Lung (tissue), 11 donors: ENCODE measurements at regions not wholly inside any gene's neighbourhood (a gene's known extent, or its start where the extent isn't known, plus 50 kb on each side); places are given as distances from the start of the nearest gene placed in this dataset.
"Not testable (repeated sequence)": the region's sequence is repeated elsewhere in the genome, so short reads cannot be mapped to it uniquely, and the experiment has no call there.

Source experiments
- ATAC-seq: fragments of 200-7000 bp; cut with Tn5 transposase; one replicate; pipeline ENCODE4 v1.9.1; 2020; ENCODE audit warnings: moderate number of reproducible peaks; ENCODE audit not compliant: insufficient read depth, low FRiP score
- DNase-seq, 3 donors: peaks; one replicate each; pipeline ENCODE4 v3.0.0-alpha.2; 2013 to 2017
- H3K27ac ChIP-seq, 2 donors: one replicate each; pipeline ENCODE4 v1.5.1; 2013; ENCODE audit warnings: mild to moderate bottlenecking in 2 of 2, moderate library complexity in 2 of 2, control low read depth in 1 of 2, inconsistent platforms in 1 of 2, low read depth in 1 of 2, low read length in 1 of 2
- H3K27me3 ChIP-seq, 3 donors: one replicate each; pipeline ENCODE4 v1.5.1; 2013; ENCODE audit warnings: low read length in 2 of 3; ENCODE audit not compliant: control insufficient read depth in 3 of 3, insufficient read depth in 3 of 3
- H3K36me3 ChIP-seq, 4 donors: one replicate each; pipeline ENCODE4 v1.5.1; 2013; ENCODE audit warnings: low read length in 4 of 4, mild to moderate bottlenecking in 1 of 4, moderate library complexity in 1 of 4; ENCODE audit not compliant: control insufficient read depth in 4 of 4, insufficient read depth in 4 of 4
- H3K4me1 ChIP-seq, 5 donors: one replicate each; pipeline ENCODE4 v1.5.1; 2013; ENCODE audit warnings: low read length in 5 of 5, mild to moderate bottlenecking in 2 of 5, moderate library complexity in 1 of 5; ENCODE audit not compliant: control insufficient read depth in 5 of 5, insufficient read depth in 5 of 5
- H3K4me3 ChIP-seq: one replicate; pipeline ENCODE4 v1.5.1; 2013; ENCODE audit warnings: mild to moderate bottlenecking, control low read depth, moderate library complexity
- H3K9ac ChIP-seq, 2 donors: one replicate each; pipeline ENCODE4 v1.5.1; 2013; ENCODE audit warnings: low read length in 2 of 2, control low read depth in 1 of 2; ENCODE audit not compliant: insufficient read depth in 1 of 2
- H3K9me3 ChIP-seq, 4 donors: one replicate each; pipeline ENCODE4 v1.5.1; 2013; ENCODE audit warnings: low read length in 3 of 4, mild to moderate bottlenecking in 1 of 4, moderate library complexity in 1 of 4; ENCODE audit not compliant: control insufficient read depth in 4 of 4, insufficient read depth in 3 of 4
- WGBS, 2 donors: extraction: QIAGEN DNeasy Blood & Tissue Kit; methylation state at CpG; one replicate each; pipeline ENCODE4 v1.1.7; 2013; 5-methylcytosine and 5-hydroxymethylcytosine counted together
- TF ChIP-seq, protein P1 (sequence below): IDR thresholded peaks from 2 replicates; pipeline ENCODE4 v1.5.1; 2012; ENCODE audit warnings: mild to moderate bottlenecking; ENCODE audit errors: control extremely low read depth, extremely low read depth
- donor health status: control.
- donor health status: control.
- donor health status: Bipolar disorder and iron deficiency.
- donor health status: healthy.
- donor health status: DM: yes; HTN: yes; CAD: no.

DNA sequence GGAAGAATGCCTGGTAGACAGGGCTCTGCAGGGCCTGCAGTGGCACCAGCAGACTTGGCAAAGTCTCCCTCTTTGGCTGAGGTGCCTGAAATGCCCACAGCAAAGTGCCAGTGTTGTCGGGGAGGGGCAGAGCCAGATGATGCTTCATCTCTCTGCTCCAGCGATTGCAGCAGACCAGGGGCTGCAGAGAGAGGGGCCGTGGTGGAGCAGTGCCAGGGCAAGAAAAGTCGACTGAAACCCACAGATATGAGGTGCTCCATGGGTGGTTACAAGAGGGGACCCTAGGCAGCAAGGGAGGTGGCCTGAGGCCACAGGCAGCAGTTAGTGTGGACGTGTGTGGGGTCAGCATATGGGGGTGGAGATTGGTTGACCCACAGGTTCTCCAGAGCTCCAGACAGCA lies 123.5 kb upstream of the SHH start:
- Histone ChIP-seq H3K9me3 (peaks cover 0 to 3% (median 0%) of the 10 kb centered on the region in 4 donors), H3K27me3 (no peaks in the 10 kb centered on the region), H3K36me3 (no peaks in the 10 kb centered on the region), H3K4me1 (no peaks in the 10 kb centered on the region), H3K9ac (no peak overlapping the region), H3K27ac (no peak overlapping the region), H3K4me3 (no peak overlapping the region)
- DNase-seq (no peak), ATAC-seq (no peak)
- TF ChIP-seq, protein P1, sequence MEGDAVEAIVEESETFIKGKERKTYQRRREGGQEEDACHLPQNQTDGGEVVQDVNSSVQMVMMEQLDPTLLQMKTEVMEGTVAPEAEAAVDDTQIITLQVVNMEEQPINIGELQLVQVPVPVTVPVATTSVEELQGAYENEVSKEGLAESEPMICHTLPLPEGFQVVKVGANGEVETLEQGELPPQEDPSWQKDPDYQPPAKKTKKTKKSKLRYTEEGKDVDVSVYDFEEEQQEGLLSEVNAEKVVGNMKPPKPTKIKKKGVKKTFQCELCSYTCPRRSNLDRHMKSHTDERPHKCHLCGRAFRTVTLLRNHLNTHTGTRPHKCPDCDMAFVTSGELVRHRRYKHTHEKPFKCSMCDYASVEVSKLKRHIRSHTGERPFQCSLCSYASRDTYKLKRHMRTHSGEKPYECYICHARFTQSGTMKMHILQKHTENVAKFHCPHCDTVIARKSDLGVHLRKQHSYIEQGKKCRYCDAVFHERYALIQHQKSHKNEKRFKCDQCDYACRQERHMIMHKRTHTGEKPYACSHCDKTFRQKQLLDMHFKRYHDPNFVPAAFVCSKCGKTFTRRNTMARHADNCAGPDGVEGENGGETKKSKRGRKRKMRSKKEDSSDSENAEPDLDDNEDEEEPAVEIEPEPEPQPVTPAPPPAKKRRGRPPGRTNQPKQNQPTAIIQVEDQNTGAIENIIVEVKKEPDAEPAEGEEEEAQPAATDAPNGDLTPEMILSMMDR: no peak
- 66 to 84% methylated on average over 5 of the region's 5 CpGs for WGBS, 2 donors

DNA sequence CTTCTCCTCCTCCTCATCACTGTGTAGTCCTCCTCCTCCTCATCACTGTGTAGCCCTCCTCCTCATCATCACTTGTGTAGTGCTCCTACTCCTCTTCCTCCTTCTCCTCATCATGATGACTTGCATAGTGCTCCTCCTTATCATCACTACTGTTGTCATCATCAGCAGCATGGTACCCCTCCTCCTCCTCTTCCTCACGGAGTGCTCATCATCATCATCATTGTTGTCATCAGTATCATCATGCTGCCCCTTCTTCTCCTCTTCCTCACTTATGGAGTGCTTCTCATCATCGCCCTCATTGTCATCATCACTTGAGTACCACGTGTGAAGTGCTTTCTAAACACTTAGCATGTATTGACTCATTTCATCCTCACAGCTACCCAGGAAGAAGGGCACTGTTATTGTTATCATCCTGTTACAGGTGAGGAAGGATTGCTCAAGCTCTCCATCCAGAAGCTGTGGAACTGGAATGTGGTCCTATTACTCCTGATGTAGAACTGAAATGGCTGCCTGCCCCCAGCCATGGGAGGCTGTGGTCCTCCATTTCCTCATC lies 122.8 kb upstream of the SHH start:
- Histone ChIP-seq H3K4me1 (no peaks in the 10 kb centered on the region), H3K4me3 (no peak overlapping the region), H3K27ac (no peak overlapping the region), H3K9ac (no peak overlapping the region), H3K36me3 (no peaks in the 10 kb centered on the region), H3K9me3 (peaks cover 0 to 3% (median 0%) of the 10 kb centered on the region in 4 donors), H3K27me3 (no peaks in the 10 kb centered on the region)
- no peak for ATAC-seq
- DNase-seq: no peak
- 69 to 80% methylated on average over 3 of the region's 3 CpGs for WGBS, 2 donors
- TF ChIP-seq, protein P1: no peak

DNA sequence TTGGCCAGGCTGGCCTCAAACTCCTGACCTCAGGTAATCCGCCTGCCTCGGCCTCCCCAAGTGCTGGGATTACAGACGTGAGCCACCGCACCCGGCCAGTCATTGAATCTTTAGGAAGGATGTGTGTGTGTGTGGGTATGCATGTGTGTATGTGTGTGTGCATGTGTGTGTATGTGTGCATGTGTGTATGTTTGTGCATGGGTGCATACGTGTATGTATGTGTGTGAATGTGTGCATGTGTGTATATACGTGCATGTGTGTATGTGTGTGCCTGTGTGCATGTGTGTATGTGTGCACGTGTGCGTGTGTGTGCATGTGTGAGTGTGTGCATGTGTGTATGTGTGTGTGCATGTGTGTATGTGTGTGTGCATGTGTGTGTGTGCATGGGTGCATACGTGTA lies 120.1 kb upstream of the SHH start:
- not testable (repeated sequence) for H3K4me3 ChIP-seq, H3K27me3 ChIP-seq, H3K36me3 ChIP-seq, ATAC-seq, H3K9me3 ChIP-seq, H3K27ac ChIP-seq, DNase-seq, H3K9ac ChIP-seq, H3K4me1 ChIP-seq
- 83 to 89% methylated on average over 9 to 10 of the region's 10 CpGs for WGBS, 2 donors

DNA sequence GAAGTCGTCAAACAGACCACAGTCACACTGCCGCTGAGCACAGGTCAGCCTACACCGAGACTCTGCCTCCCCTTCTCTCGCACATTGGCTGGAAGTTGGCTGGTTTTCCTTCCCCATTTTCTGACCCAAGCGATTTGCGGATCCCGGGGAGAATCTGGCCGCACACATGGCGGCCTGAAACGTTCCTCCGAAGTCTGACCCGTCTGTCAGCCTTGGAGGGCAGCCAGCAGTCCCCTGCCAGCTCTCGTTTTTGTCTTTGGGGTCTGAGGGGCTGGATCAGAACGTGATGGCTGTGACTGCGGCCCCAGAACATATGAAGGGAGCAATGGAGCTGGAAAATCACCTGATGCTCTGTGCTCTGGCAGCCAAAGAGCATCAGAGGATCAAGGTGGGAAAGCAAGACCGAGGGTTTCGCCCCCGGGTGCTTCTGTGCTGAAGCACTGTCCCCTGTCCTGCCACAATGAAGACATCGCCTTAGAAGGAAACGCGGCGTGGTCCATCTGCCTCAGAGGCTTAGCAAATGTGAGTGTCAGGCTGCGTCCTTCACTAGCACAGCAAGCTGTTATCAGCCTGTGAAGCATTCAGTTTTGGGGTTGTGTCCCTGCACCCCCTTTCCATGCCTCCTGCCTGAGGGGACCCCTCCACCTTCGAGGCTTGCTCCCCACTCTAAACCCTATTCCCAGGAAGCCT lies 119.3 kb upstream of the SHH start:
- no peak overlapping the region for H3K4me3 ChIP-seq
- peaks cover 0 to 4% (median 0%) of the 10 kb centered on the region in 4 donors for H3K9me3 ChIP-seq
- WGBS, 2 donors: 73 to 77% methylated on average over 24 of the region's 24 CpGs
- TF ChIP-seq, protein P1: no peak
- ATAC-seq (no peak), DNase-seq (no peak)
- no peaks in the 10 kb centered on the region for H3K36me3 ChIP-seq
- no peaks in the 10 kb centered on the region for H3K4me1 ChIP-seq
- no peak overlapping the region for H3K27ac ChIP-seq
- H3K9ac ChIP-seq: no peak overlapping the region
- H3K27me3 ChIP-seq: no peaks in the 10 kb centered on the region
